B cell (primary cell): ENCODE measurements at regions not wholly inside any gene's neighbourhood (a gene's known extent, or its start where the extent isn't known, plus 50 kb on each side); places are given as distances from the start of the nearest gene placed in this dataset.

Experiments used
- ATAC-seq: fragments of 200-7000 bp; cut with Tn5 transposase; one replicate; pipeline ENCODE4 v1.10.0; 2021; ENCODE audit warnings: low read depth, mild to moderate bottlenecking, moderate number of reproducible peaks, moderate library complexity
- CTCF ChIA-PET: fragments of 350-600 bp; sonication (Branson Sonifier 250); formaldehyde crosslinking; loops from one replicate; lab custom pipeline; 2021; ENCODE audit warnings: antibody characterized with exemption, inconsistent platforms; lab: Charles Lee
- POLR2A ChIA-PET: fragments of 350-600 bp; sonication (Branson Sonifier 250); formaldehyde crosslinking; loops from one replicate; lab custom pipeline; 2021; ENCODE audit warnings: antibody characterized with exemption; lab: Charles Lee
- DNase-seq: peaks from one replicate; pipeline ENCODE4 v3.0.0; 2013
- H2AFZ ChIP-seq: 2 replicates; pipeline ENCODE4 v1.6.1; 2012; ENCODE audit warnings: mild to moderate bottlenecking, low read depth, low read length; ENCODE audit not compliant: insufficient read depth, poor library complexity, severe bottlenecking
- H3K27ac ChIP-seq, 2 donors: 1 replicate in 1 of 2; 2 replicates in 1 of 2; pipeline ENCODE4 v1.5.1; 2012 to 2013; ENCODE audit warnings: low read length in 2 of 2, mild to moderate bottlenecking in 2 of 2, moderate library complexity in 1 of 2
- H3K27me3 ChIP-seq, 4 experiments: fragments of 200-600 bp in 1 of 4; sonication (generic) in 1 of 4; replicated peaks in 1 of 4; 1 replicate in 2 of 4; 2 replicates in 2 of 4; pipeline versions ENCODE4 v1.6.1 to v1.7.0; 2013 to 2016; ENCODE audit warnings: low read length in 3 of 4, mild to moderate bottlenecking in 2 of 4, mixed read lengths in 1 of 4, moderate library complexity in 1 of 4; ENCODE audit not compliant: insufficient read depth in 4 of 4, control insufficient read depth in 3 of 4; ENCODE audit errors: control extremely low read depth in 1 of 4
- H3K36me3 ChIP-seq, 2 experiments: replicated peaks in 1 of 2; 1 replicate in 1 of 2; 2 replicates in 1 of 2; pipeline versions ENCODE4 v1.6.1 to v1.7.1; 2013; ENCODE audit warnings: low read length in 1 of 2; ENCODE audit not compliant: insufficient read depth in 2 of 2, control insufficient read depth in 1 of 2; ENCODE audit errors: control extremely low read depth in 1 of 2, extremely low read depth in 1 of 2
- H3K4me1 ChIP-seq, 2 donors: fragments of 200-600 bp in 1 of 2; sonication (generic) in 1 of 2; 1 replicate in 1 of 2; 2 replicates in 1 of 2; pipeline versions ENCODE4 v1.5.1 to v1.6.1; 2013 to 2017; ENCODE audit warnings: low read length in 2 of 2; ENCODE audit not compliant: control insufficient read depth in 2 of 2, insufficient read depth in 2 of 2
- H3K4me2 ChIP-seq: replicated peaks from 2 replicates; pipeline ENCODE3; 2012; ENCODE audit warnings: mild to moderate bottlenecking, low read depth, low read length; ENCODE audit not compliant: poor library complexity, severe bottlenecking
- H3K4me3 ChIP-seq, 5 experiments: fragments of 200-600 bp in 1 of 5; sonication (generic) in 1 of 5; 1 replicate in 3 of 5; 2 replicates in 2 of 5; pipeline versions ENCODE4 v1.5.1 to v1.7.0; 2011 to 2016; ENCODE audit warnings: low read length in 4 of 5, mild to moderate bottlenecking in 4 of 5, low read depth in 2 of 5, control low read depth in 1 of 5, moderate library complexity in 1 of 5; ENCODE audit not compliant: insufficient read depth in 1 of 5; ENCODE audit errors: control extremely low read depth in 1 of 5, extremely low read depth in 1 of 5
- H3K79me2 ChIP-seq: fragments of 200-600 bp; sonication (generic); one replicate; pipeline ENCODE4 v1.6.0; 2016; ENCODE audit warnings: low read length; ENCODE audit not compliant: control insufficient read depth, insufficient read depth
- H3K9ac ChIP-seq: fragments of 200-600 bp; sonication (generic); 2 replicates; pipeline ENCODE4 v1.6.1; 2017; ENCODE audit warnings: mild to moderate bottlenecking, low read length, moderate library complexity
- H3K9me3 ChIP-seq, 3 donors: one replicate each; pipeline versions ENCODE4 v1.6.1 to v1.7.1; 2013; ENCODE audit warnings: low read length in 2 of 3; ENCODE audit not compliant: control insufficient read depth in 2 of 3, insufficient read depth in 1 of 3; ENCODE audit errors: control extremely low read depth in 1 of 3
- H4K20me1 ChIP-seq: 2 replicates; pipeline ENCODE4 v1.6.0; 2012; ENCODE audit warnings: mild to moderate bottlenecking, low read length; ENCODE audit not compliant: insufficient read depth, control insufficient read depth, poor library complexity, severe bottlenecking
- H3K27ac Mint-ChIP-seq: one replicate; pipeline ENCODE4 v1.8.0; 2021; ENCODE audit warnings: mixed read lengths
- H3K27me3 Mint-ChIP-seq: one replicate; pipeline ENCODE4 v1.8.0; 2021; ENCODE audit warnings: mixed read lengths
- H3K4me1 Mint-ChIP-seq: one replicate; pipeline ENCODE4 v1.8.0; 2021; ENCODE audit warnings: mixed read lengths
- H3K4me3 Mint-ChIP-seq: one replicate; pipeline ENCODE4 v1.8.0; 2021; ENCODE audit warnings: mixed read lengths
- H3K9me3 Mint-ChIP-seq: one replicate; pipeline ENCODE4 v1.8.0; 2022; ENCODE audit warnings: mixed read lengths; ENCODE audit not compliant: insufficient read depth
- CTCF ChIP-seq: fragments of 200-600 bp; IDR thresholded peaks from one replicate; pipeline ENCODE4 v1.8.0; 2022; ENCODE audit warnings: antibody characterized with exemption, mild to moderate bottlenecking
- EZH2 ChIP-seq: IDR thresholded peaks from 2 replicates; pipeline ENCODE4 v1.6.1; 2012; ENCODE audit warnings: borderline replicate concordance, low read depth, mild to moderate bottlenecking, moderate library complexity, low read length; ENCODE audit not compliant: insufficient read depth, poor library complexity, severe bottlenecking
- WGBS: methylation state at CpG from one replicate; pipeline ENCODE4 v1.1.5; 2013; ENCODE audit warnings: missing lambda C conversion rate; ENCODE audit not compliant: insufficient coverage; 5-methylcytosine and 5-hydroxymethylcytosine counted together
- intact Hi-C: fragments of 100-400 bp; cut with micrococcal nuclease; formaldehyde crosslinking; loops from one replicate; pipeline ENCODE4 v1.10.0; 2022

DNA sequence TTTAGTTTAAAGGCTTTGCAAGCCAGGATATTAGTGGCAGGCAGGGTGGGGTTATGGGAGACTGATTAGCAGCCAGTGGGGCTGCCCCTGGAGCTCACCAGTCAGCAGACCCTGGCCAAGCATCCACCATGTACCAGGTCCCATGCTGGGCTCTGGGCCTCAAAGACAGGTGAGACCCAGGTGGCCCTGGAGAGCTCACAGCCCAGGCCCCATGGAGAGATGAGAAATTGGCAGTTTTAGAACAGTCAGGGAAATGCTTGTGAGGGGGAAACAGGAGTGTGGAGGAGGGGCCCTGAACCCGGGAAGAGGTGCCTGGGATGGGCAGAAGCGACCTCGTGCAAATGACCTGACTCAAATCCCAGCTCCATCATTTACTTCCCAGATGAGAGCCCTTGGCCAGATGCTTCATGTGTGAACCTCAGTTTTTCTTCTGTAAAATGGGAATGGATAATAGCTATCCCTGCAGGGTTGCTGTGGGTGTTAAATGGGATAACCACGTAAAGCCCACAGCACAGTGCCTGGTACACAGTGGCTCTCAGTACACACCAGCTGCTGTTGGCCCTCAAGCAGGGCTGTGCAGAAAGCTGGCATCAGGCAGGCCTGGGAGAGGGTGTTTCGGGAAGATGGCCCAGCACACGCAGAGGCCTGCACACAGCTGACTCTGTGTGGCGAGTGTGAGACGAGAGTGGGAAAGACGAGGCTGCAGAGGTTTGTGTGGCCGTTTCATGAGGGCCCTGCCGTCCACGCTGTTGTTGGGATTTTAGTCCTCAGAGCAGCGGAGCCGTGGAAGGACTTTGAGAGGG lies 518.5 kb downstream of the PTPRU start:
- H3K36me3 ChIP-seq, result no peaks in the 10 kb centered on the region
- H3K27ac ChIP-seq, result no peak overlapping the region
- no peak overlapping the region for H3K4me2 ChIP-seq
- no peak for TF ChIP-seq CTCF
- H3K4me1 Mint-ChIP-seq, result no peaks in the 10 kb centered on the region
- WGBS, result 85% methylated on average over 12 of the region's 14 CpGs
- ChIA-PET POLR2A (no interaction called here), CTCF (no interaction called here)
- H3K4me3 ChIP-seq, result no peak overlapping the region
- ATAC-seq (no peak), DNase-seq (no peak)
- no peak overlapping the region for H3K9ac ChIP-seq
- intact Hi-C loops, result no loop called here
- peaks cover 0 to 6% (median 0%) of the 10 kb centered on the region in 4 experiments for H3K27me3 ChIP-seq
- no peaks in the 10 kb centered on the region for H3K9me3 ChIP-seq
- H3K27ac Mint-ChIP-seq, result no peak overlapping the region
- H2AFZ ChIP-seq, result no peak overlapping the region
- no peaks in the 10 kb centered on the region for H3K79me2 ChIP-seq
- H4K20me1 ChIP-seq, result no peaks in the 10 kb centered on the region
- no peaks in the 10 kb centered on the region for H3K9me3 Mint-ChIP-seq
- H3K4me1 ChIP-seq, result no peaks in the 10 kb centered on the region
- H3K4me3 Mint-ChIP-seq, result no peak overlapping the region
- peaks cover 7% of the 10 kb centered on the region for H3K27me3 Mint-ChIP-seq

- no peaks in the 10 kb centered on the region for H3K9me3 ChIP-seq
- no peak overlapping the region for H3K4me2 ChIP-seq
- H3K4me1 ChIP-seq, result no peaks in the 10 kb centered on the region
- no peak overlapping the region for H2AFZ ChIP-seq
- CTCF ChIA-PET, result no interaction called here
- 66% methylated on average over 3 of the region's 3 CpGs for WGBS
- no peaks in the 10 kb centered on the region for H3K4me1 Mint-ChIP-seq
- H3K79me2 ChIP-seq, result no peaks in the 10 kb centered on the region
- ATAC-seq (no peak), DNase-seq (no peak)
- TF ChIP-seq EZH2 (no peak), CTCF (no peak)
- no peak overlapping the region for H3K4me3 Mint-ChIP-seq
- peaks cover 0 to 6% (median 0%) of the 10 kb centered on the region in 4 experiments for H3K27me3 ChIP-seq
- H3K27ac Mint-ChIP-seq, result no peak overlapping the region
- POLR2A ChIA-PET, result no interaction called here
- no peak overlapping the region for H3K9ac ChIP-seq
- H3K36me3 ChIP-seq, result no peaks in the 10 kb centered on the region
- H3K9me3 Mint-ChIP-seq, result no peaks in the 10 kb centered on the region
- intact Hi-C loops, result no loop called here
- no peaks in the 10 kb centered on the region for H4K20me1 ChIP-seq
- no peak overlapping the region for H3K27ac ChIP-seq
- peaks cover 7% of the 10 kb centered on the region for H3K27me3 Mint-ChIP-seq
- no peak overlapping the region for H3K4me3 ChIP-seq
These were observed 517.6 kb downstream of the PTPRU start for GRCh38 chr1:29753771-29754572.
